DMS 273 (cell line): ENCODE measurements at regions not wholly inside any gene's neighbourhood (a gene's known extent, or its start where the extent isn't known, plus 50 kb on each side); places are given as distances from the start of the nearest gene placed in this dataset.

Source experiments
- DNase-seq: peaks from one replicate; lab custom pipeline; 2025; ENCODE audit not compliant: unreplicated experiment; lab: John Stamatoyannopoulos, UW

- no peak for DNase-seq
Observed at GRCh38 chr10:111131168-111131799, 54.5 kb downstream of the ADRA2A start.

DNA sequence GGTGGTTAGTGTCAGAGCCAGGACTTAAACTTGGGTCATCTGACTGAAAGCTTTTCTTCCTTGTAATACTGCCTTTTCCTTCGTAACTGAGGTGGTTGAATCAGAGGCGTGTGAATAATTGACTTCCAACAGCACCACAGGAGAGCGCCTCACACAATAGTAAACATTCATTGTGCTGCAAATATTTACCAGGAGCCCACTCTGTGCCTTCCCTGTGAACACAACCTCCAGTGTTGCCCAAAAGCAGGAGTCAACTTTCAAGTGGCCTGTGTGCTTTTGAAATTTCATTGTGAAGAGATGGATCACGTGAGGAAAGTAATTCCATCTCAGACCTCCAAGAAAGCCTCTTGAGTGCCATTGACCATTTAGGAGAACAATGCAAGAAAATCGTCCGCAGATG is 60.2 kb downstream of the ADRA2A start:
- DNase-seq, result no peak

GRCh38 chr10:111137587-111137986 is 60.8 kb downstream of the ADRA2A start:
- DNase-seq, result no peak

DNA sequence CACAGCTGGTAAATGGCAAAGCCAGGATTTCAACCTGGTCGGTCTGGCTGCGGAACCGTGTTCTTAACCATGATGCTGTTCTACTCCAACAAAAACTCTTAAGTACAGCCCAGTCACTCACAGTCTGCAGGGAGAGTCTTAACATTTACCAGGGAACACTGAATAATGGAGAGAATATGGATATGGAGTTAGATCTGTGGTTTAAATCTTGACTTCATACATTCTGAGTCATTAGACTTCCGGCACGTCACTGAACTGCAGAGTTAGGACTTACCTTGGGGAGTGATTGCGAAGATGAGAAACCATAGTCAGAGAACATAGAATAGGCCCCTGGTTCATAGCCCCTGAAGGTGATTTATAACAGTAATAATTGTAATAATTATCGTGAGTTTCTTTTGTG is 61.7 kb downstream of the ADRA2A start:
- no peak for DNase-seq

DNA sequence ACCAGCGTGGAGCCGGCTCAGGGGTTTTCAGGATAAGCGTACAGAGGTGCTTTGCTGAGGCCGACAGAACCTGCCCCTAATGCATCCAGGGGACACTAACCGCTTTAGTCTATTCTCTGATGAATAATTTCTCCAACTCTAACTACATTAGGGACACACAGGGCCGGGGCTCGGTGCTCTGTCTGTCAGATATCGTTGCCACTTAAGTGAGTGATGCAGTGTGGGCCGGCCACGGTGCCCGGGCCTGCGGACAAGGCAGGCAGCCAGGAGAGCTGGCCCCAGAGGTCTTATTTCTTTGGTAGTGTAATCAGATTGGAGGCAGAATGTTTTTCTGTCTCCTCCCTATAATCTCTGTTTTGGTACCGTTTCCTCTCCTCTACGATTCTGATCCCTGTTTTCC is 62.7 kb downstream of the ADRA2A start:
- DNase-seq, result no peak

DNA sequence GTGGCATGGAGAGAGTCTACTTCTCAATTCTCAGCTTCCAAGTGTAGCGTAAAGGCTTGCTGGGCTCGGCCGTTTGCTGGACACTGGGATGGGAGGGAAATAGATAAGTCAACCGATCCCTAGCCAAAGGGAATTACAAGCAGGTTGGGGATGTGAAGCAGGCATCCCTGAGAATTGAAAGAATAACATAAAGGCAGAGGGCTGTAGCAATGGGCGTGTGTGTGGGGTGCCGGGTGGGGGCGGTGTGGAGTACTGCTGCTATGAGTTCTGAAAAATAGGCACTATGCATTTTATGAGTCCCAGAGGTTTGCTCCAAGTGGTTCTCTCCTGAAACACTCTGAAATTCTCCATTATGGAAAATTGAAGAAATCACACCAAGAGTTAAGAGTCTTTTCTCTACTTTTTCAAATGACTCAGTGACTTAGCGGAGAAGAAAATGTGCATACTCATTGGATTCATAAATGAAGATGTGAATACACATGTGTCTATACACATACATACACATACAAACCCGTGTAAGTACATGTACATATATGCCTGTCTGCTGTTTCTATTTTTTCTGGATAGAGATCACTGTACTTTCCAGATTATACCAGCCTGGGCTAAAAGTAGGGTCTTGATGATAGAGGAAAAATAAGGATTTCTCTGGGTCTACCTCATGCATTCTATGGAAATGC is 65.4 kb downstream of the ADRA2A start:
- DNase-seq, result no peak

- DNase-seq, result peak; percentile 6
Observed at GRCh38 chr10:111146025-111146640, 69.3 kb downstream of the ADRA2A start.

DNA sequence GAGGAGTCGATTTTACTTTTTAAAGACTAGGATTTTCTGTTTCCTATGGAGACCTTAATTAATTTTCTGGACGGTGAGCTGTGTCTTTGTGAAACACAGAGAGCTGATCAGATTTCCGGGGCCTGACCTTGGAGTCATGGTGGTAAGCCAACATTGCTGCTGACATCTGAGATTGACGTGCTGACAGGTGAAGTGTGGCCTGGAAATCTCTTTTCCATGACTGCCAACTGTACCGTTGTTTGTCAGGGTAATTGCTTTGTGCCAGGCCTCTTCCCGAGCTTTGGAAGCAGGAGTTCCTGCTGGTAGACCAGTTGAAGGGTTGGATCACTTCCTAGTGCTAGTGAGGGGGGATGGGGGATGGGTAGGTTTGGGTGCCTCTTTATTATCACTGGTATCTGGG is 71.2 kb downstream of the ADRA2A start:
- no peak for DNase-seq

- no peak for DNase-seq
Observed at GRCh38 chr10:111148440-111148839, 71.6 kb downstream of the ADRA2A start.

GRCh38 chr10:111150691-111151090 is 73.9 kb downstream of the ADRA2A start:
- DNase-seq, result no peak

DNA sequence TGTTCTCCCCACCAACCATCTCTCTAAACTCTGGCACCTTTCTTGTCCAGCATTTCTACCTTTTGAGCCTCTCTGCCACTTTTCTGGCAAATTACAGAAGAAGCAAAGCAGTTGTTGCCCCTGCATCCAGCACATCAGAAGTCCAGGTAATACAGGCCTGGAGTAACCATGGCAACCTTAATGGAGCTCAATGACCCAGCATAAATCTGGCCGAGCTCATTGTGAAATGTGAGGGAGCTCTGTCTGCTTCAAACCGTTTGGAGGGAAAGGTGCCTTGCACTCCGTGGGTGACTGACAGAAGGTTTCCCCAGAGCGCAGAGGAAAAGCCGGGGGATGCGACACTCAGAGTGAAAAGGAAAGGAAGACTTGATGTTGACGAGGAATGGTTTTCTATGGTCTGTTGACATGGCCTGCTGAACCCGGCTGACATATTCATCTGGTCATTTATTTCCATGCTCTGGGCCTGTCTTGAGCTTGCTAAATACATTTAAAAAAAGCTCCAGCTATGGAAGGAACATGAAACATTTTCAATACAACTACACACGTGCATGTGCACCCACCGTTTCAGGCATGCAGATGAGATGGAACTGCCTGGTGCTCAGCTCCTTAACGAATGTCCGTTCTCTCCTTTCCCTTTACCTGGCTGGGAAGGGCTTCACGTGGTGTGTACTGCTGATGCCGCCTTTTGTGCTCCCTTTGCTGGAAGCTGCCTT is 74.9 kb downstream of the ADRA2A start:
- no peak for DNase-seq

GRCh38 chr10:111156754-111157153 is 79.9 kb downstream of the ADRA2A start:
- no peak for DNase-seq

DNA sequence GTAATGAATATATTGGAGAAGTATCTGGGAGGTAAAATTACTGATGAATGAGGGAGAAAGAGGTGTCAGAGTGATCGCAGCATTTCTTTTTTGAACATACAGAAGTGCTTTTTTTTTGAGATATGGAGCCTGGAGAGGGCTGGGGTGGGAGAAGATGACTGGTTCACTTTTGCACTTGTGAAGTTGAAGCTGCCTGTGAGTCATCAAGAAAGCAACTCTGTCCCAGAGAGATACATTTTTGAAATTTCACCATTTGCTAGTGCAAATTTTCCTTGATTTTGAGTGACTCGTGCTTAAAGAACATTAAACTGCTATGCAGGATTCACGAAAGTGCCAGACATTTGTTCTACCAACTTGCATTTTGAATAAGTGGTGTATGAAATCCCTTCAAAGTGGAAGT is 81.8 kb downstream of the ADRA2A start:
- no peak for DNase-seq

DNA sequence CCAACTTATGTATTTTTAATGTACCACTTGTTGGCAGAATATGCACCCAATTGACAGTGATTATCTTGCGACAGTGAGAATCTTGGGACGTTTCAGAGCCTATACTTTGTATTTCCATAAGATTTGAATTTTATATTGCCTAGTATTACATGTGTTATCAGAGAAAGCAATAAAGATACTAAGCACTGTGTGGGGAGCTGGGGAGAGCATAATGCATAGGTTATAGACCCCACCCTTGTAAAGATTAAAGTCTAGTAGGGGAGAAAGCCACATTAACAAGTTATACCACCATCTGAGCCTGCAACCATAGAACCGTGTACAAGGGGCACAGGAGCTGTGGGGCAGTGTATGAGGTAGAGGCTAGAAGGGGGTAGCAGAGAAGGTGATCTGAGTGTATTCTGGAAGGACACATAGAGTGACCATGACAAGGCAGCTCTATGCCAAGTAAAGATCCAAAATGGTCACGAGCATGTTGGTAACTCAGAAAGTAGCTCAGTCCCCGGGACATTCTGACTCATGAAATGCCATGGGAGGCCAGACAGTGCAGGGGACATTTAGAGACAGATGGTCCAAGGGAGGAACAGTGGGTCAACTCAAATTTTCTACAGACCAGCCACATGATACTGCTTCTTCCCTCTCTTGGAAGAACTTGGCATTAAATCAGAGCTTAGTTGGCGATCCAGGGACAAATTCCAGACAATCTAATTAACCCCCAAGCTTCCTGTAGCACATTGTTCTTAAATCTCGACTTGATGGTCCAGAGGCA is 84.5 kb downstream of the ADRA2A start:
- no peak for DNase-seq

- DNase-seq, result no peak
Observed at GRCh38 chr10:111171183-111171582, 94.4 kb downstream of the ADRA2A start.

DNA sequence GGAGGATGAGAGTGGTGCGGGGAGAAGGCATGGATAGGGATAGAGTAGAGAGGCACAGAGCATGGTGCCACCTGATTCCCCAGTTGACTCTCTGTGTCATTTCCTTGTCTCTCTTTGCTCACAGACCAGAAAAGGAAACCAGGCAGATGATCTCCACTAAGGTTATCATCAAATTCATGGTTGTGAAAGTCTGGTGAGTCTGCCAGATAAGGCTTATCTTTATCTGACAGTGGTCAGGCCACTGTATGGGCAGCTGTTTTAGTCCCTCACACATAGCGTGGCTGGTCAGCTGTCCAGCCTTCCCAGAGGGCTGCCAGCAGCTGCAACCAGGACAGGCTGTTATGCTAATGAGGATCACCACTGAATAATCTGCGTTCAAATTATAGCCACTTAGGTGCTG is 99.0 kb downstream of the ADRA2A start:
- no peak for DNase-seq

DNA sequence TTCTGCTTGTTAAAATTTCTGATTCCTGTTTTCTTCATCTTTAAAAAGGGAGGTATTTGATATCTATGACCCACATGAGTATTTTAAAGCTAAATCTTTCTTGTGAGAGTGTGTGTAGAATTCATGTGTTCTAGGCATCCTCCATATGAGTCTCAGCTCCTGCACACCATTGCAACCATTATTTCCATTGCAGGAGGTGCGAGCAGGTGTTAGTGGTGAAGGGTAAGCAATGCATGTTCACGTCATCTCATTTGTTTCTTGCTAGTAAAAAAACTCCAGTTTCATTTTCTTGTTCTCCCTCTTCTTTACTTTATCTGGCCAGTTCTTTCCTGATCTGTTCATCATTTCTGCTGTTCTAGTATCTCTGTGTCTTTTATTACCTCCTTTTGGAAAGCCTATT is 100.5 kb downstream of the ADRA2A start:
- DNase-seq, result no peak

- no peak for DNase-seq
Observed at GRCh38 chr10:111179514-111179913, 102.7 kb downstream of the ADRA2A start.

DNA sequence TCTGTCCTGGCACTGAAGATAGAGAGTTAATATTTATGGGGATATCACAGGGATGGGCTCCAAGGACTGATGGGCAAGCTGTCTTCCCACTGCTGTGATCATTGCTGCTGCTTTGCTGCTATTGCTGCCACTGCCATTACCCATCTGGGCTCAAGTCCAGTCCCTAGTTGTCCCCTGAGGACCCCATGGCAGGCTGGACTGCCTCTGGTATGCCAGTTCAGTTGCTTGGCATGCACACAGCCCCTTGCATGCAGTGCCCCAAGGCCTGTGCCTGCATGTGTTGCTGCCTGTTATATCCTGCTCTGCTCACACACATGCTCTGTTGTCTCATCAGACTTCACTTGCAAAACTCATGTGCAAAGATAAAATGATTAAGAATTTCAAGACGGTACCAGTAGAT is 109.5 kb downstream of the ADRA2A start:
- DNase-seq, result no peak

GRCh38 chr10:111187096-111187495 is 110.3 kb downstream of the ADRA2A start:
- DNase-seq, result no peak

GRCh38 chr10:111199587-111199986 is 122.8 kb downstream of the ADRA2A start:
- DNase-seq, result peak; percentile 38
